ENCODE measurements at regions not wholly inside any gene's neighbourhood (a gene's known extent, or its start where the extent isn't known, plus 50 kb on each side); places are given as distances from the start of the nearest gene placed in this dataset.

- BruUV-seq (replicated peaks): no TSS peak
- Histone ChIP-seq H3K36me3 (ENCODE audit: control insufficient read depth, insufficient read depth, low read length) (no peaks in the 10 kb centered on the region), H3K27me3 (ENCODE audit: control insufficient read depth, insufficient read depth, low read length) (no peaks in the 10 kb centered on the region), H3K9me3 (ENCODE audit: control insufficient read depth, insufficient read depth, low read depth, low read length) (peaks cover 3% of the 10 kb centered on the region; the same call in 1 of the 2 replicates), H3K27ac (ENCODE audit: low read length) (no peak overlapping the region), H3K4me1 (ENCODE audit: control insufficient read depth, insufficient read depth, low read length) (no peaks in the 10 kb centered on the region), H3K4me3 (ENCODE audit: low read depth in 2 of 2, low read length in 2 of 2) (no peak overlapping the region)
- no peak for ATAC-seq
- POLR2A ChIA-PET: no interaction called here
- CTCF ChIA-PET: no interaction called here
- intact Hi-C loops (cut with micrococcal nuclease; ENCODE audit: unreplicated experiment): no loop called here
- TF ChIP-seq SIN3A (IDR thresholded peaks at IDR 0.05; ENCODE audit: borderline replicate concordance, insufficient read depth, low read depth, low read length) (no peak), TCF7L2 (IDR thresholded peaks at IDR 0.05; ENCODE audit: low read depth, low read length) (no peak), POLR2AphosphoS5 (IDR thresholded peaks at IDR 0.05; ENCODE audit: low read depth, low read length) (no peak), REST (IDR thresholded peaks at IDR 0.05; ENCODE audit: insufficient read depth in 1 of 2, low read depth in 2 of 2, low read length in 1 of 2) (no peak), CTCF (IDR thresholded peaks at IDR 0.05) (no peak)
- no peak for DNase-seq (ENCODE audit: low read depth, low spot score)
- in situ Hi-C loops (cut with HindIII; ENCODE audit: low pct_unique_long_range_greater_than_20kb, low sequenced_read_pairs): no loop called here
Observed at GRCh38 chr1:67514786-67515185, 84.6 kb upstream of the SERBP1 start.

- in situ Hi-C loops (cut with HindIII; ENCODE audit: low pct_unique_long_range_greater_than_20kb, low sequenced_read_pairs) (no loop called here), intact Hi-C loops (cut with micrococcal nuclease; ENCODE audit: unreplicated experiment) (no loop called here)
- Histone ChIP-seq H3K9me3 (ENCODE audit: control insufficient read depth, insufficient read depth, low read depth, low read length) (peaks cover 3% of the 10 kb centered on the region; the same call in 1 of the 2 replicates), H3K4me1 (ENCODE audit: control insufficient read depth, insufficient read depth, low read length) (no peaks in the 10 kb centered on the region), H3K36me3 (ENCODE audit: control insufficient read depth, insufficient read depth, low read length) (no peaks in the 10 kb centered on the region), H3K4me3 (ENCODE audit: low read depth in 2 of 2, low read length in 2 of 2) (no peak overlapping the region), H3K27me3 (ENCODE audit: control insufficient read depth, insufficient read depth, low read length) (no peaks in the 10 kb centered on the region), H3K27ac (ENCODE audit: low read length) (no peak overlapping the region)
- DNase-seq (ENCODE audit: low read depth, low spot score) (no peak), ATAC-seq (no peak)
- TF ChIP-seq CTCF (IDR thresholded peaks at IDR 0.05) (no peak), TCF7L2 (IDR thresholded peaks at IDR 0.05; ENCODE audit: low read depth, low read length) (no peak), REST (IDR thresholded peaks at IDR 0.05; ENCODE audit: insufficient read depth in 1 of 2, low read depth in 2 of 2, low read length in 1 of 2) (no peak), SIN3A (IDR thresholded peaks at IDR 0.05; ENCODE audit: borderline replicate concordance, insufficient read depth, low read depth, low read length) (no peak), POLR2AphosphoS5 (IDR thresholded peaks at IDR 0.05; ENCODE audit: low read depth, low read length) (no peak)
- ChIA-PET POLR2A (no interaction called here), CTCF (interaction anchor here (0.7 kb wide), 1 partner anchor 24 kb away, joined by 3 read pairs; no protein-coding TSS in a partner anchor)
- BruUV-seq (replicated peaks): no TSS peak
Observed at GRCh38 chr1:67515324-67516080, 85.3 kb upstream of the SERBP1 start.
